HepG2 (cell line): ENCODE measurements at regions not wholly inside any gene's neighbourhood (a gene's known extent, or its start where the extent isn't known, plus 50 kb on each side); places are given as distances from the start of the nearest gene placed in this dataset.

ENCODE experiments used
- ATAC-seq: fragments of 200-7000 bp; cut with Tn5 transposase; 3 replicates; pipeline ENCODE4 v1.9.1; 2020; ENCODE audit warnings: mild to moderate bottlenecking, moderate library complexity
- BruUV-seq: library from RNA; stranded (reverse); fragments of 400-500 nt; replicated peaks from 2 replicates; lab custom pipeline; 2021; lab: Mats Ljungman, UMichigan
- CTCF ChIA-PET: fragments of 300-600 bp; formaldehyde crosslinking; extraction: SDS; loops from one replicate; lab custom pipeline; 2021; ENCODE audit warnings: low total read pairs, inconsistent platforms, low intra/inter-chr PET ratio; lab: Yijun Ruan, JAX
- POLR2A ChIA-PET: fragments of 350-600 bp; sonication (Branson Sonifier 250); formaldehyde crosslinking; loops from one replicate; lab custom pipeline; 2020; ENCODE audit warnings: antibody characterized with exemption, inconsistent platforms; lab: Yijun Ruan, JAX
- DNase-seq: peaks from one replicate; pipeline ENCODE4 v3.0.0-alpha.2; 2015; ENCODE audit warnings: low spot score
- FAIRE-seq: peaks from 3 replicates; lab custom pipeline; 2011; peaks lifted over from hg19 to GRCh38; lab: Jason Lieb, UNC
- H2AFZ ChIP-seq: one replicate; pipeline ENCODE4 v1.6.1; 2011; ENCODE audit warnings: low read length, inconsistent platforms
- H3K27ac ChIP-seq: fragments of 300-600 bp; 3 replicates; pipeline ENCODE4 v1.8.0; 2011; ENCODE audit warnings: mixed run types, mild to moderate bottlenecking, mixed read lengths, low read length, inconsistent platforms; ENCODE audit not compliant: insufficient read depth; ENCODE audit errors: extremely low read length
- H3K27me3 ChIP-seq, 2 experiments: fragments of 200-600 bp in 1 of 2; 2 replicates in 1 of 2; 3 replicates in 1 of 2; pipeline versions ENCODE4 v1.6.0 to v1.8.0; 2011; ENCODE audit warnings: low read length in 2 of 2, mild to moderate bottlenecking in 2 of 2, moderate library complexity in 2 of 2, inconsistent platforms in 1 of 2; ENCODE audit not compliant: insufficient read depth in 2 of 2, control insufficient read depth in 1 of 2
- H3K36me3 ChIP-seq, 2 experiments: fragments of 200-600 bp in 1 of 2; replicated peaks in 1 of 2; 2 replicates in 1 of 2; 3 replicates in 1 of 2; pipeline versions ENCODE4 v1.5.1 to v1.8.0; 2011; ENCODE audit warnings: low read length in 2 of 2, inconsistent platforms in 1 of 2; ENCODE audit not compliant: insufficient read depth in 2 of 2, control insufficient read depth in 1 of 2
- H3K4me1 ChIP-seq: 2 replicates; pipeline ENCODE4 v1.5.1; 2012; ENCODE audit warnings: low read length, inconsistent platforms; ENCODE audit not compliant: insufficient read depth
- H3K4me2 ChIP-seq: 2 replicates; pipeline ENCODE4 v1.6.0; 2011; ENCODE audit warnings: low read depth, low read length, inconsistent platforms
- H3K4me3 ChIP-seq, 3 experiments: fragments of 200-600 bp in 1 of 3; sonication (generic), shearing (Covaris generic) in 1 of 3; replicated peaks in 1 of 3; 2 replicates each; pipeline ENCODE4 v1.5.1; 2011 to 2016; ENCODE audit warnings: low read length in 3 of 3, inconsistent platforms in 2 of 3, low read depth in 2 of 3, mild to moderate bottlenecking in 2 of 3, control low read depth in 1 of 3, mixed read lengths in 1 of 3; ENCODE audit not compliant: insufficient read depth in 1 of 3
- H3K79me2 ChIP-seq: one replicate; pipeline ENCODE4 v1.6.1; 2011; ENCODE audit warnings: low read length, inconsistent platforms; ENCODE audit not compliant: insufficient read depth
- H3K9ac ChIP-seq: 2 replicates; pipeline ENCODE4 v1.6.0; 2011; ENCODE audit warnings: mild to moderate bottlenecking, low read depth, low read length, inconsistent platforms; ENCODE audit not compliant: insufficient read depth
- H3K9me3 ChIP-seq: 2 replicates; pipeline ENCODE4 v1.5.1; 2012; ENCODE audit warnings: mild to moderate bottlenecking, low read length
- H4K20me1 ChIP-seq: 2 replicates; pipeline ENCODE4 v1.6.0; 2011; ENCODE audit warnings: inconsistent platforms, mild to moderate bottlenecking, low read length, moderate library complexity; ENCODE audit not compliant: insufficient read depth
- CHCHD3 ChIP-seq: sonication (generic); formaldehyde crosslinking; IDR thresholded peaks from 2 replicates; pipeline ENCODE4 v1.8.0; 2022; ENCODE audit warnings: mild to moderate bottlenecking, missing genetic modification reagents, moderate library complexity
- FOXP1 ChIP-seq, 2 experiments: fragments of 450-650 bp in 1 of 2; IDR thresholded peaks; 2 replicates each; pipeline ENCODE4 v1.6.1; 2017 to 2018; ENCODE audit warnings: antibody characterized with exemption in 1 of 2
- HDAC2 ChIP-seq: sonication (generic); formaldehyde crosslinking; IDR thresholded peaks from 2 replicates; pipeline ENCODE4 v1.4.0; 2020; ENCODE audit warnings: missing genetic modification reagents
- NAIF1 ChIP-seq: sonication (generic); formaldehyde crosslinking; IDR thresholded peaks from 2 replicates; pipeline ENCODE4 v1.5.0; 2020; ENCODE audit warnings: mild to moderate bottlenecking, missing genetic modification reagents, borderline replicate concordance
- PRMT3 ChIP-seq: sonication (generic); formaldehyde crosslinking; IDR thresholded peaks from 2 replicates; pipeline ENCODE4 v1.8.1; 2022; ENCODE audit warnings: low read depth, mild to moderate bottlenecking, moderate library complexity, missing genetic modification reagents, borderline replicate concordance
- RBM22 ChIP-seq: fragments of 200-400 bp; formaldehyde crosslinking; optimal IDR thresholded peaks from 2 replicates; pipeline ENCODE3; 2017; ENCODE audit warnings: mild to moderate bottlenecking, low read length, moderate library complexity
- SP1 ChIP-seq, 2 experiments: fragments of 450-650 bp in 1 of 2; sonication (generic) in 1 of 2; formaldehyde crosslinking in 1 of 2; IDR thresholded peaks; 2 replicates each; pipeline versions ENCODE4 v1.4.0 to v1.6.1; 2016 to 2020; ENCODE audit warnings: missing genetic modification reagents in 1 of 2
- SRSF4 ChIP-seq: fragments of 200-400 bp; formaldehyde crosslinking; IDR thresholded peaks from one replicate; pipeline ENCODE4 v1.6.1; 2018; ENCODE audit warnings: mild to moderate bottlenecking, low read depth, low read length, moderate library complexity; ENCODE audit not compliant: poor library complexity, severe bottlenecking
- TFDP1 ChIP-seq: IDR thresholded peaks from 2 replicates; pipeline ENCODE4 v1.6.1; 2016; ENCODE audit warnings: missing compliant biosample characterization, missing genetic modification reagents, borderline replicate concordance
- ZNF816 ChIP-seq: sonication (generic); formaldehyde crosslinking; IDR thresholded peaks from 2 replicates; pipeline ENCODE4 v1.8.0; 2022; ENCODE audit warnings: missing genetic modification reagents, mild to moderate bottlenecking, borderline replicate concordance
- WGBS: methylation state at CpG from one replicate; pipeline ENCODE4 v1.1.6; 2017; ENCODE audit warnings: low lambda C conversion rate; 5-methylcytosine and 5-hydroxymethylcytosine counted together
- in situ Hi-C: cut with HindIII; loops from 2 replicates; pipeline ENCODE4 v1.10.0; 2017; ENCODE audit warnings: low pct_unique_long_range_greater_than_20kb; ENCODE audit not compliant: extremely low pct_ligation_motif_present
- intact Hi-C: fragments of 100-400 bp; cut with micrococcal nuclease; formaldehyde crosslinking; loops from one replicate; pipeline ENCODE4 v1.10.0; 2022; ENCODE audit not compliant: unreplicated experiment
- TF ChIP-seq, protein P1 (sequence below): IDR thresholded peaks from 2 replicates; pipeline ENCODE4 v1.6.1; 2016; ENCODE audit warnings: control low read depth
- TF ChIP-seq, protein P2 (sequence below): sonication (generic); formaldehyde crosslinking; conservative IDR thresholded peaks from 2 replicates; pipeline ENCODE4 v1.5.0; 2020; ENCODE audit warnings: missing genetic modification reagents
- TF ChIP-seq, protein P3 (sequence below): sonication (generic); formaldehyde crosslinking; IDR thresholded peaks from 2 replicates; pipeline ENCODE4 v1.5.0; 2020; ENCODE audit warnings: mild to moderate bottlenecking, missing genetic modification reagents

GRCh38 chr2:155965415-155966063, 367.0 kb downstream of the NR4A2 start:
- 84% methylated on average over 14 of the region's 14 CpGs for WGBS
- Histone ChIP-seq H3K4me3 (no peak overlapping the region), H3K79me2 (no peaks in the 10 kb centered on the region)
- intact Hi-C loops, result no loop called here
- TF ChIP-seq RBM22, result no peak
- TF ChIP-seq, protein P1, sequence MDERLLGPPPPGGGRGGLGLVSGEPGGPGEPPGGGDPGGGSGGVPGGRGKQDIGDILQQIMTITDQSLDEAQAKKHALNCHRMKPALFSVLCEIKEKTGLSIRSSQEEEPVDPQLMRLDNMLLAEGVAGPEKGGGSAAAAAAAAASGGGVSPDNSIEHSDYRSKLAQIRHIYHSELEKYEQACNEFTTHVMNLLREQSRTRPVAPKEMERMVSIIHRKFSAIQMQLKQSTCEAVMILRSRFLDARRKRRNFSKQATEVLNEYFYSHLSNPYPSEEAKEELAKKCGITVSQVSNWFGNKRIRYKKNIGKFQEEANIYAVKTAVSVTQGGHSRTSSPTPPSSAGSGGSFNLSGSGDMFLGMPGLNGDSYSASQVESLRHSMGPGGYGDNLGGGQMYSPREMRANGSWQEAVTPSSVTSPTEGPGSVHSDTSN (CRISPR knock-in tag), result no peak
- TF ChIP-seq, all 625 proteins: peak for 0
- Histone ChIP-seq H3K9me3 (no peaks in the 10 kb centered on the region), H3K27me3 (no peaks in the 10 kb centered on the region), H2AFZ (no peak overlapping the region), H3K9ac (no peak overlapping the region), H4K20me1 (no peaks in the 10 kb centered on the region), H3K36me3 (no peaks in the 10 kb centered on the region), H3K27ac (no peak overlapping the region), H3K4me1 (peaks cover 9% of the 10 kb centered on the region), H3K4me2 (no peak overlapping the region)
- ATAC-seq (peak; percentile 52; the same call in 2 of the 3 replicates), FAIRE-seq (no peak), DNase-seq (no peak)
- ChIA-PET POLR2A (no interaction called here), CTCF (no interaction called here)
- BruUV-seq, result no TSS peak
- in situ Hi-C loops, result no loop called here

- POLR2A ChIA-PET, result no interaction called here
- WGBS, result 52% methylated on average over 4 of the region's 4 CpGs
- Histone ChIP-seq H3K4me2 (no peak overlapping the region), H3K36me3 (no peaks in the 10 kb centered on the region), H3K27ac (no peak overlapping the region), H3K27me3 (no peaks in the 10 kb centered on the region), H4K20me1 (no peaks in the 10 kb centered on the region), H3K4me3 (no peak overlapping the region), H3K79me2 (no peaks in the 10 kb centered on the region), H3K4me1 (peaks cover 9% of the 10 kb centered on the region), H2AFZ (no peak overlapping the region), H3K9me3 (no peaks in the 10 kb centered on the region), H3K9ac (no peak overlapping the region)
- ATAC-seq (no peak), DNase-seq (no peak), FAIRE-seq (no peak)
- in situ Hi-C loops (no loop called here), intact Hi-C loops (no loop called here)
- CTCF ChIA-PET, result no interaction called here
- BruUV-seq, result no TSS peak
- TF ChIP-seq TFDP1, result no peak
- TF ChIP-seq PRMT3 (CRISPR knock-in tag), result no peak
- TF ChIP-seq, protein P2, sequence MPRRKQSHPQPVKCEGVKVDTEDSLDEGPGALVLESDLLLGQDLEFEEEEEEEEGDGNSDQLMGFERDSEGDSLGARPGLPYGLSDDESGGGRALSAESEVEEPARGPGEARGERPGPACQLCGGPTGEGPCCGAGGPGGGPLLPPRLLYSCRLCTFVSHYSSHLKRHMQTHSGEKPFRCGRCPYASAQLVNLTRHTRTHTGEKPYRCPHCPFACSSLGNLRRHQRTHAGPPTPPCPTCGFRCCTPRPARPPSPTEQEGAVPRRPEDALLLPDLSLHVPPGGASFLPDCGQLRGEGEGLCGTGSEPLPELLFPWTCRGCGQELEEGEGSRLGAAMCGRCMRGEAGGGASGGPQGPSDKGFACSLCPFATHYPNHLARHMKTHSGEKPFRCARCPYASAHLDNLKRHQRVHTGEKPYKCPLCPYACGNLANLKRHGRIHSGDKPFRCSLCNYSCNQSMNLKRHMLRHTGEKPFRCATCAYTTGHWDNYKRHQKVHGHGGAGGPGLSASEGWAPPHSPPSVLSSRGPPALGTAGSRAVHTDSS (CRISPR knock-in tag), result no peak
- no peak for TF ChIP-seq NAIF1 (CRISPR knock-in tag)
- no peak for TF ChIP-seq CHCHD3 (CRISPR knock-in tag)
- no peak for TF ChIP-seq ZNF816
- TF ChIP-seq, protein P3, sequence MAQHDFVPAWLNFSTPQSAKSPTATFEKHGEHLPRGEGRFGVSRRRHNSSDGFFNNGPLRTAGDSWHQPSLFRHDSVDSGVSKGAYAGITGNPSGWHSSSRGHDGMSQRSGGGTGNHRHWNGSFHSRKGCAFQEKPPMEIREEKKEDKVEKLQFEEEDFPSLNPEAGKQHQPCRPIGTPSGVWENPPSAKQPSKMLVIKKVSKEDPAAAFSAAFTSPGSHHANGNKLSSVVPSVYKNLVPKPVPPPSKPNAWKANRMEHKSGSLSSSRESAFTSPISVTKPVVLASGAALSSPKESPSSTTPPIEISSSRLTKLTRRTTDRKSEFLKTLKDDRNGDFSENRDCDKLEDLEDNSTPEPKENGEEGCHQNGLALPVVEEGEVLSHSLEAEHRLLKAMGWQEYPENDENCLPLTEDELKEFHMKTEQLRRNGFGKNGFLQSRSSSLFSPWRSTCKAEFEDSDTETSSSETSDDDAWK (CRISPR knock-in tag), result no peak
- no peak for TF ChIP-seq FOXP1 (IDR thresholded peaks at IDR 0.05)
- TF ChIP-seq FOXP1 (CRISPR knock-in tag; IDR thresholded peaks at IDR 0.05), result no peak
- no peak for TF ChIP-seq SP1 (IDR thresholded peaks at IDR 0.05)
- TF ChIP-seq SP1 (CRISPR knock-in tag; IDR thresholded peaks at IDR 0.05), result no peak
- TF ChIP-seq SRSF4, result no peak
- no peak for TF ChIP-seq HDAC2 (CRISPR knock-in tag)
These were observed 370.9 kb downstream of the NR4A2 start for GRCh38 chr2:155961641-155962040.
